GM23338 (cell line): ENCODE measurements at regions not wholly inside any gene's neighbourhood (a gene's known extent, or its start where the extent isn't known, plus 50 kb on each side); places are given as distances from the start of the nearest gene placed in this dataset.

Experiments
- ATAC-seq: fragments of 200-7000 bp; cut with Tn5 transposase; 3 replicates; pipeline ENCODE4 v1.9.1; 2020
- DNase-seq: peaks from one replicate; pipeline ENCODE4 v3.0.0-alpha.2; 2015; ENCODE audit warnings: low spot score
- H2AFZ ChIP-seq: fragments of 200-600 bp; sonication (generic); 2 replicates; pipeline ENCODE4 v1.8.0; 2016; ENCODE audit warnings: antibody characterized with exemption, mild to moderate bottlenecking, moderate library complexity
- H3F3A ChIP-seq: fragments of 200-600 bp; sonication (generic); replicated peaks from 2 replicates; pipeline ENCODE4 v1.8.0; 2017; ENCODE audit warnings: antibody characterized with exemption, mixed run types, low read depth
- H3K27ac ChIP-seq: fragments of 200-600 bp; sonication (generic); 2 replicates; pipeline ENCODE4 v1.6.1; 2016; ENCODE audit warnings: low read depth
- H3K27me3 ChIP-seq: fragments of 200-600 bp; sonication (generic); 2 replicates; pipeline ENCODE4 v1.8.0; 2016; ENCODE audit warnings: mild to moderate bottlenecking, mixed run types, moderate library complexity; ENCODE audit not compliant: insufficient read depth
- H3K36me3 ChIP-seq: fragments of 200-600 bp; sonication (generic); 2 replicates; pipeline ENCODE4 v1.8.0; 2016; ENCODE audit warnings: mild to moderate bottlenecking; ENCODE audit not compliant: insufficient read depth
- H3K4me1 ChIP-seq: fragments of 200-600 bp; sonication (generic); 2 replicates; pipeline ENCODE4 v1.8.0; 2016; ENCODE audit warnings: mild to moderate bottlenecking, moderate library complexity; ENCODE audit not compliant: insufficient read depth
- H3K4me2 ChIP-seq: fragments of 200-600 bp; sonication (generic); 2 replicates; pipeline ENCODE4 v1.7.1; 2017; ENCODE audit warnings: mixed run types
- H3K4me3 ChIP-seq: fragments of 200-600 bp; sonication (generic); 2 replicates; pipeline ENCODE4 v1.6.1; 2016; ENCODE audit warnings: mixed run types
- H3K79me2 ChIP-seq: fragments of 200-600 bp; sonication (generic); replicated peaks from 2 replicates; pipeline ENCODE4 v1.8.0; 2017; ENCODE audit warnings: mild to moderate bottlenecking; ENCODE audit not compliant: insufficient read depth
- H3K9me2 ChIP-seq: fragments of 200-600 bp; sonication (generic); 2 replicates; pipeline ENCODE4 v1.8.0; 2017; ENCODE audit not compliant: insufficient read depth
- H4K20me1 ChIP-seq: fragments of 200-600 bp; sonication (generic); replicated peaks from 2 replicates; pipeline ENCODE4 v1.8.0; 2017; ENCODE audit warnings: mild to moderate bottlenecking; ENCODE audit not compliant: insufficient read depth
- H3K27ac Mint-ChIP-seq: 2 replicates; pipeline ENCODE4 v1.8.0; 2020; ENCODE audit warnings: inconsistent platforms, mild to moderate bottlenecking, moderate library complexity, mixed read lengths
- H3K27me3 Mint-ChIP-seq: 3 replicates; pipeline ENCODE4 v1.8.0; 2022; ENCODE audit warnings: low read depth, mild to moderate bottlenecking, moderate library complexity, mixed read lengths, inconsistent platforms; ENCODE audit not compliant: insufficient read depth, poor library complexity
- H3K36me3 Mint-ChIP-seq: 3 replicates; pipeline ENCODE4 v1.8.0; 2021; ENCODE audit warnings: low read depth, mild to moderate bottlenecking, inconsistent platforms, moderate library complexity, mixed read lengths
- H3K4me1 Mint-ChIP-seq: 3 replicates; pipeline ENCODE4 v1.8.0; 2020; ENCODE audit warnings: mild to moderate bottlenecking, inconsistent platforms, mixed read lengths
- H3K4me3 Mint-ChIP-seq: 3 replicates; pipeline ENCODE4 v1.8.0; 2021; ENCODE audit warnings: moderate library complexity, mild to moderate bottlenecking, inconsistent platforms, mixed read lengths
- H3K9me3 Mint-ChIP-seq: 3 replicates; pipeline ENCODE4 v1.8.0; 2020; ENCODE audit warnings: moderate library complexity, mild to moderate bottlenecking, inconsistent platforms, mixed read lengths
- POLR2AphosphoS5 ChIP-seq: IDR thresholded peaks from 2 replicates; pipeline ENCODE4 v1.6.1; 2016; ENCODE audit warnings: antibody characterized with exemption, low read depth
- REST ChIP-seq: IDR thresholded peaks from one replicate; pipeline ENCODE4 v1.6.1; 2018; ENCODE audit warnings: antibody characterized with exemption; ENCODE audit not compliant: unreplicated experiment
- ZNF114 ChIP-seq: fragments of 250-450 bp; sonication (Bioruptor Pico); IDR thresholded peaks from 2 replicates; pipeline ENCODE4 v1.5.0; 2020; ENCODE audit warnings: mild to moderate bottlenecking, moderate library complexity
- TF ChIP-seq, protein P1 (sequence below): fragments of 250-450 bp; sonication (Bioruptor Pico); IDR thresholded peaks from 2 replicates; pipeline ENCODE4 v1.5.0; 2020; ENCODE audit warnings: mild to moderate bottlenecking, moderate library complexity

GRCh38 chr5:82673057-82673809 lies 395.1 kb upstream of the RPS23 start:
- H3K27ac Mint-ChIP-seq: no peak overlapping the region
- no peaks in the 10 kb centered on the region for H3K4me1 ChIP-seq
- H3K4me3 ChIP-seq: no peak overlapping the region
- H3K36me3 ChIP-seq: no peaks in the 10 kb centered on the region
- no peaks in the 10 kb centered on the region for H3K9me3 Mint-ChIP-seq
- H3K27me3 ChIP-seq: no peaks in the 10 kb centered on the region
- no peaks in the 10 kb centered on the region for H3K27me3 Mint-ChIP-seq
- no peaks in the 10 kb centered on the region for H4K20me1 ChIP-seq
- DNase-seq: no peak
- no peak for ATAC-seq
- H3K9me2 ChIP-seq: no peaks in the 10 kb centered on the region; the same call in 1 of the 2 replicates
- H3K27ac ChIP-seq: no peak overlapping the region
- H3F3A ChIP-seq: no peaks in the 10 kb centered on the region
- no peaks in the 10 kb centered on the region for H3K79me2 ChIP-seq
- no peaks in the 10 kb centered on the region for H3K4me1 Mint-ChIP-seq
- no peak overlapping the region for H3K4me3 Mint-ChIP-seq
- H2AFZ ChIP-seq: no peak overlapping the region
- no peak overlapping the region for H3K4me2 ChIP-seq
- no peaks in the 10 kb centered on the region for H3K36me3 Mint-ChIP-seq
- TF ChIP-seq, protein P1, sequence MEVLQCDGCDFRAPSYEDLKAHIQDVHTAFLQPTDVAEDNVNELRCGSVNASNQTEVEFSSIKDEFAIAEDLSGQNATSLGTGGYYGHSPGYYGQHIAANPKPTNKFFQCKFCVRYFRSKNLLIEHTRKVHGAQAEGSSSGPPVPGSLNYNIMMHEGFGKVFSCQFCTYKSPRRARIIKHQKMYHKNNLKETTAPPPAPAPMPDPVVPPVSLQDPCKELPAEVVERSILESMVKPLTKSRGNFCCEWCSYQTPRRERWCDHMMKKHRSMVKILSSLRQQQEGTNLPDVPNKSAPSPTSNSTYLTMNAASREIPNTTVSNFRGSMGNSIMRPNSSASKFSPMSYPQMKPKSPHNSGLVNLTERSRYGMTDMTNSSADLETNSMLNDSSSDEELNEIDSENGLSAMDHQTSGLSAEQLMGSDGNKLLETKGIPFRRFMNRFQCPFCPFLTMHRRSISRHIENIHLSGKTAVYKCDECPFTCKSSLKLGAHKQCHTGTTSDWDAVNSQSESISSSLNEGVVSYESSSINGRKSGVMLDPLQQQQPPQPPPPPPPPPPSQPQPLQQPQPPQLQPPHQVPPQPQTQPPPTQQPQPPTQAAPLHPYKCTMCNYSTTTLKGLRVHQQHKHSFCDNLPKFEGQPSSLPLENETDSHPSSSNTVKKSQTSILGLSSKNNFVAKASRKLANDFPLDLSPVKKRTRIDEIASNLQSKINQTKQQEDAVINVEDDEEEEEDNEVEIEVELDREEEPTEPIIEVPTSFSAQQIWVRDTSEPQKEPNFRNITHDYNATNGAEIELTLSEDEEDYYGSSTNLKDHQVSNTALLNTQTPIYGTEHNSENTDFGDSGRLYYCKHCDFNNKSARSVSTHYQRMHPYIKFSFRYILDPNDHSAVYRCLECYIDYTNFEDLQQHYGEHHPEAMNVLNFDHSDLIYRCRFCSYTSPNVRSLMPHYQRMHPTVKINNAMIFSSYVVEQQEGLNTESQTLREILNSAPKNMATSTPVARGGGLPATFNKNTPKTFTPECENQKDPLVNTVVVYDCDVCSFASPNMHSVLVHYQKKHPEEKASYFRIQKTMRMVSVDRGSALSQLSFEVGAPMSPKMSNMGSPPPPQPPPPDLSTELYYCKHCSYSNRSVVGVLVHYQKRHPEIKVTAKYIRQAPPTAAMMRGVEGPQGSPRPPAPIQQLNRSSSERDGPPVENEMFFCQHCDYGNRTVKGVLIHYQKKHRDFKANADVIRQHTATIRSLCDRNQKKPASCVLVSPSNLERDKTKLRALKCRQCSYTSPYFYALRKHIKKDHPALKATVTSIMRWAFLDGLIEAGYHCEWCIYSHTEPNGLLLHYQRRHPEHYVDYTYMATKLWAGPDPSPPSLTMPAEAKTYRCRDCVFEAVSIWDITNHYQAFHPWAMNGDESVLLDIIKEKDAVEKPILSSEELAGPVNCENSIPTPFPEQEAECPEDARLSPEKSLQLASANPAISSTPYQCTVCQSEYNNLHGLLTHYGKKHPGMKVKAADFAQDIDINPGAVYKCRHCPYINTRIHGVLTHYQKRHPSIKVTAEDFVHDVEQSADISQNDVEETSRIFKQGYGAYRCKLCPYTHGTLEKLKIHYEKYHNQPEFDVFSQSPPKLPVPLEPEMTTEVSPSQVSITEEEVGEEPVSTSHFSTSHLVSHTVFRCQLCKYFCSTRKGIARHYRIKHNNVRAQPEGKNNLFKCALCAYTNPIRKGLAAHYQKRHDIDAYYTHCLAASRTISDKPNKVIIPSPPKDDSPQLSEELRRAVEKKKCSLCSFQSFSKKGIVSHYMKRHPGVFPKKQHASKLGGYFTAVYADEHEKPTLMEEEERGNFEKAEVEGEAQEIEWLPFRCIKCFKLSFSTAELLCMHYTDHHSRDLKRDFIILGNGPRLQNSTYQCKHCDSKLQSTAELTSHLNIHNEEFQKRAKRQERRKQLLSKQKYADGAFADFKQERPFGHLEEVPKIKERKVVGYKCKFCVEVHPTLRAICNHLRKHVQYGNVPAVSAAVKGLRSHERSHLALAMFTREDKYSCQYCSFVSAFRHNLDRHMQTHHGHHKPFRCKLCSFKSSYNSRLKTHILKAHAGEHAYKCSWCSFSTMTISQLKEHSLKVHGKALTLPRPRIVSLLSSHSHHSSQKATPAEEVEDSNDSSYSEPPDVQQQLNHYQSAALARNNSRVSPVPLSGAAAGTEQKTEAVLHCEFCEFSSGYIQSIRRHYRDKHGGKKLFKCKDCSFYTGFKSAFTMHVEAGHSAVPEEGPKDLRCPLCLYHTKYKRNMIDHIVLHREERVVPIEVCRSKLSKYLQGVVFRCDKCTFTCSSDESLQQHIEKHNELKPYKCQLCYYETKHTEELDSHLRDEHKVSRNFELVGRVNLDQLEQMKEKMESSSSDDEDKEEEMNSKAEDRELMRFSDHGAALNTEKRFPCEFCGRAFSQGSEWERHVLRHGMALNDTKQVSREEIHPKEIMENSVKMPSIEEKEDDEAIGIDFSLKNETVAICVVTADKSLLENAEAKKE (CRISPR knock-in tag): no peak
- TF ChIP-seq REST (no peak), ZNF114 (no peak), POLR2AphosphoS5 (no peak)
